ES-I3 (cell line): ENCODE measurements at regions not wholly inside any gene's neighbourhood (a gene's known extent, or its start where the extent isn't known, plus 50 kb on each side); places are given as distances from the start of the nearest gene placed in this dataset.
"Not testable (repeated sequence)": the region's sequence is repeated elsewhere in the genome, so short reads cannot be mapped to it uniquely, and the experiment has no call there.

ENCODE experiments used
- H3K36me3 ChIP-seq: 2 replicates; pipeline ENCODE4 v1.6.1; 2013; ENCODE audit warnings: mild to moderate bottlenecking, low read length, control low read depth, moderate library complexity; ENCODE audit not compliant: insufficient read depth
- H3K4me1 ChIP-seq: 2 replicates; pipeline ENCODE4 v1.6.1; 2013; ENCODE audit warnings: mild to moderate bottlenecking, control low read depth, low read length; ENCODE audit not compliant: insufficient read depth
- H3K9ac ChIP-seq: 2 replicates; pipeline ENCODE4 v1.6.1; 2013; ENCODE audit warnings: low read depth, mild to moderate bottlenecking, low read length, moderate library complexity
- H3K9me3 ChIP-seq: 2 replicates; pipeline ENCODE4 v1.6.1; 2013; ENCODE audit warnings: mild to moderate bottlenecking, low read length, moderate library complexity; ENCODE audit not compliant: control insufficient read depth, insufficient read depth

DNA sequence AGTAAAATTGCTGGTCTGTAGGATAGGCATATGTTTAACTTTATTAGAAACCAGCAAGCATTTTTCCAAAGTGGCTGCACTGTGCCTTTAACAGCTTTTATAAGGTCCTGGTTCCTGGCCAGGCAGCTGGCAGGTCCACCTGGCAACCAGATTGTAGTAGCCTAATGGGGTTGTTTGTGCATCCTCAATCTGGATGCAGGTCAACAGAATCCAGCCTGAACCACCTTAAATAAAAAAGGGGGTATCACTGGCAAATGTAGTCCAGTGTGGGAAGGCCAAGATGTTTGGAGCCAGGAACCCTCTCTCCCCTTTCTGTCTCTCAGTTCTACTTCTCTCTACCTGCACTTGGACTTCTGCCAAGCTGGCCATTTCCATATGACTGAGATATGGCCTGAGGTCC lies 200.3 kb downstream of the ZNF621 start:
- Histone ChIP-seq H3K9me3 (no peaks in the 10 kb centered on the region), H3K9ac (no peak overlapping the region), H3K4me1 (no peaks in the 10 kb centered on the region), H3K36me3 (no peaks in the 10 kb centered on the region)

DNA sequence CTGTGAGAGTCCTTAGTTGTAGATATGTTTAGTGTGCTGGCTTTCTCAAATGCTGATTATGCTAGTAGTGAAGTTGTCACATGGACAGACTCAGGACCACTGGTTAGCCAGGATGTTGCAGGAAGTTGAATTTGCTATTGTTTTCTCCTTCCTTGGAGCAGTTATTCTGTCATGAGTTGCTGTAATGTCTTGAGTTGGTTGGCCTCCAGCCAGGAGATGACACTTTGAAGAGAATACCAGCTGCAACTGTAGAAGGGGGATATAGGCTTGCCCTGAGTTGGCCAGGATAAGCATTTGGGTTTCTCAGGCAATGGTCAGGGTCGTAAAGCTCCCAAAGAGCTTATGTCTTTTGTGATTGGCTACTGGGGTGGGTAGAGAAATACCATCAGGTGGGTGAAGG lies 206.7 kb downstream of the ZNF621 start:
- H3K9me3 ChIP-seq = no peaks in the 10 kb centered on the region
- H3K36me3 ChIP-seq = no peaks in the 10 kb centered on the region
- no peak overlapping the region for H3K9ac ChIP-seq
- H3K4me1 ChIP-seq = no peaks in the 10 kb centered on the region

DNA sequence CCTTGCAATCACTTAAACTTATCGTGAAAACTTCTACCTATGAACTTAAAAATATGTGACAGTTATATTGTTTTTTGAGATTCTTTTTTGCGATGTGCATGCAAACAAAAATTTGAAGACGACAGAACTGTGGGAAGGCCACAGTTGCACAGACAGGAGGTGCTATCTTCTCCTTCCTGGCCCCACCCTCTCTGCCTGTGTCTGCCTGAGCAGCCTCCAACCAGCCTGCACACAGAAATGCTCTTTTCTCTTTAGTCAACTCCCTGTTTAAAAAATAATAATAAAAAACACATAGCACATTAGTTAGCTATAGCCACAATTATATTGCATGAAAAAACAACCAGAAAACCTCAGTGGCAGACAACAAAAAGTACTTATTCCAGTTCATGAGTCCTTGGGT lies 212.2 kb downstream of the ZNF621 start:
- no peaks in the 10 kb centered on the region for H3K9me3 ChIP-seq
- no peaks in the 10 kb centered on the region for H3K4me1 ChIP-seq
- no peak overlapping the region for H3K9ac ChIP-seq
- H3K36me3 ChIP-seq = no peaks in the 10 kb centered on the region

DNA sequence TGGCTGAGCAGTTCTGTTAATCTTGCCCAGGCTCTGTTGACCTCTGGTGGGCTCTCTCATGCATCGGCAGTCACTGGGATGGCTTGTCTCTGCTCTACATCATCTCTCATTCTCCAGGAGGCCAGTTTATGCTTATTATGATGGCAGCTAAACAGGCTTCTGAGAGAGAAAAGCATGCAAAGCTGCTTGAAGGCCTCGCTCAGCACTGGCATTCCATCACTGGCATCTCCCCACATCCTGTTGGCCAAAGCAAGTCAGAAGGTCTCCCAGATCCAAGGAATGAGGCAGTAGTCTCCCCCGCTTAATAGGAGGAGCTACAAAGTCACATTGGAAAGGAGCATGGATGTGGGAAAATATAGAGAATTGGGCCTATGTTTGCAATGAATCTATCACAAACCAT lies 212.6 kb downstream of the ZNF621 start:
- no peaks in the 10 kb centered on the region for H3K4me1 ChIP-seq
- H3K36me3 ChIP-seq = no peaks in the 10 kb centered on the region
- H3K9me3 ChIP-seq = no peaks in the 10 kb centered on the region
- H3K9ac ChIP-seq = no peak overlapping the region

DNA sequence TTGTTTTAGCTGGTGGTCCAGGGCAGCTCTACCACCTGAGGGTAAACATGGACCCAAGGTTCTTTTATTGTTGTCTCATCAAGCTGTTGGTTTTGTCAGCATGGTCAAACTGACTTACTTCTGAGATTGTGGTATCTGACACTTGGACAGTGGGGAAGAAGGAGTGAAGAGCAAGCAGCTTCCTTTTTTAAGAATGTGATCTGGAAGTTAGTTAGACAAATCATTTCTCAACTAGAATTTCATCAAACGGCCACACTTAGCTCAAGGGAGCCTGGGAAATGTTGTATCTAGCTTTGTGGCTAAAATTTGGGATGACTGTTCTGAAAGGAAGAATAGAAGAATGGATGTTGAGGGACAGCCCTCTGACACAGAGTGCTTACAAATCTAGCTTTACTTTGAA lies 215.2 kb downstream of the ZNF621 start:
- Histone ChIP-seq H3K4me1 (no peaks in the 10 kb centered on the region), H3K36me3 (no peaks in the 10 kb centered on the region), H3K9me3 (no peaks in the 10 kb centered on the region), H3K9ac (no peak overlapping the region)

DNA sequence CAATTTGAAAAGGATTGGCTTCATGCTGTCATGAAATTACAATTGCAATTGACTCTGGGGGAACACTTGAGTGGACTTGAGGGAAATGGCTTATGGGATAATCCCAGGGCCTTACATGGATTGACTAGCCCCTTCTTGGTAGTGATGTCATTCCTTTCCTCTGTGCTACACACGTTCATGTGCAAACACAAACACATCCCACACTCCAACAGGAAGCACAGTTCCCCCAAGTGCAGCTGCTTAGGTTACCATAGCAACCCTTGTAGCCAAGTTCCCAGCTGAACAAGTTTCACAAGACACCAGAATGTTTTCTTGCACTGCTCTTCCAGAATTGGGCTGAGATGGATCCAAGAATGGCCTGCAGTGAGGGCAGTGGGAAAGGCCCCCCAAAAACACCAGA lies 217.0 kb downstream of the ZNF621 start:
- H3K9me3 ChIP-seq = no peaks in the 10 kb centered on the region
- H3K9ac ChIP-seq = no peak overlapping the region
- no peaks in the 10 kb centered on the region for H3K36me3 ChIP-seq
- no peaks in the 10 kb centered on the region for H3K4me1 ChIP-seq

DNA sequence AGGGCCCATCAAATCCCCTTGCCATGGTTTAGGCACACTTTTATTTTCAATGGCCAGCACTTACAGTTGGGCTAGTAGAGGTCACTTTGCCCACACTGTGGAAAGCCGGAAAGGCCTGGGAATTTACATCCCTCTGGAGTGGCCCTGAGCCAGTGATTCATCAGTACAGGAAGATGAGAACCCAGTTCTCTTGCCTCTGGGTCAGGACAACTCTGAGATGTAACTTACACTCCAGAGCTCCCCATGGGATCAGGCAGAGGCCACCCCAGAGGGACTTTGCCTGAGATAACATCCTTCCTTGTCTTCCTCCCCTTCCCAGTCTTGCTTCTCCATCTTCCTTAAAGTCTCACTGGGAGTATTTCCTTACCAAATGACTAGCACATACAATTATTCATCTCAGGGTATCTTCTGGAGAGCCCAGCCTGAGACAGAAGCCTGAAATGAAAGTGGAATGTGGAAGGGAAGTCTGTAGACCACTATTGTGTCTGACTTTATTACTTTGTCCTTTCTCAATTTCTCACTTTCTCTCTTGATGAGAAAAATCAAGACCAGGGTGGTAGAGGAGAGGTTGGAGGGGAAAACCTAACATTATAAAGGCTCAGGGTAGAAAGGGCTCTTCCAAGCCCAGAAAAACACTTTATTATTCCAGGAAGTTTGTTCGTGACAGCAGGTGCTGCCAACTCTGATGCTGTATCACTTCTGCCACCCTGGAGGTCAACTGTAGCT lies 220.8 kb downstream of the ZNF621 start:
- Histone ChIP-seq H3K9ac (no peak overlapping the region), H3K36me3 (no peaks in the 10 kb centered on the region), H3K9me3 (no peaks in the 10 kb centered on the region), H3K4me1 (no peaks in the 10 kb centered on the region)

DNA sequence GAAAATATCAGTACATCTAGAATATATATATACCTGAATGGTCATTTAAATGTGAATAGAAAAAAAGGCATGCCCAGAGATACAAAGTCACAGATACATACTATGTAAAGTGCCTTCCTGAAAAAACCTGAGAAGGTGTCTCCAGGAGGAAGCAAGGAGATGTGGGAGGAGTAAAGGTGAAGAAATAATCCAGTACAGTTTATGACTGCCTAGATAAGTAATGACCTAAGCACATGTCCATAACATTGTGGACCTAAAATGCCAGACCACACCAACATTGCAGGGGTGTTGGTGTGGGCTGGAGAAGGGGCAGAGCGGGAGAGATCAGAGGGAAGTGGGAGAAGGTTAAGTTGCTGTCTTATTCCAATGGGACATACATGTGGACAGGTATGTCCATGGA lies 226.9 kb downstream of the ZNF621 start:
- no peaks in the 10 kb centered on the region for H3K36me3 ChIP-seq
- no peaks in the 10 kb centered on the region for H3K9me3 ChIP-seq
- H3K9ac ChIP-seq = no peak overlapping the region
- no peaks in the 10 kb centered on the region for H3K4me1 ChIP-seq

DNA sequence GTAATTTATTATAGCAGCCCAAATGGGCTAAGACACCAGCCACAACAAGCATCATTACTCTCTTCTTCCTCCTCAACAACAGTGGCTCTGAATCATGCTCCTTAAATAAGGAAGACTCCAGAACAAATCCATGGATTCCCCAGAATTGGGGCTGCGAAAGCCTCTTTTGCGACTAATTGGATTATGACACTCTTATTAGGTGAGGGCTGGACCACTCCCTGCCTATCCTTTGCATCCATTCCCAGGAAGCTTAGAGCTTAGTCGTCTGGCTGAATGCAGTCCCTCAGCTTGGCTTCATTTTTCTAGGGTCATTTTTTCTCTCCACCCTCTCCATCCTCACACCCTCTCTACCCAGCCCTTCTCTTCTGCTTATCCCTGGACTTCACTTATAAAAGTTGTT lies 227.7 kb downstream of the ZNF621 start:
- H3K9ac ChIP-seq = no peak overlapping the region
- no peaks in the 10 kb centered on the region for H3K36me3 ChIP-seq
- H3K4me1 ChIP-seq = no peaks in the 10 kb centered on the region
- H3K9me3 ChIP-seq = no peaks in the 10 kb centered on the region

DNA sequence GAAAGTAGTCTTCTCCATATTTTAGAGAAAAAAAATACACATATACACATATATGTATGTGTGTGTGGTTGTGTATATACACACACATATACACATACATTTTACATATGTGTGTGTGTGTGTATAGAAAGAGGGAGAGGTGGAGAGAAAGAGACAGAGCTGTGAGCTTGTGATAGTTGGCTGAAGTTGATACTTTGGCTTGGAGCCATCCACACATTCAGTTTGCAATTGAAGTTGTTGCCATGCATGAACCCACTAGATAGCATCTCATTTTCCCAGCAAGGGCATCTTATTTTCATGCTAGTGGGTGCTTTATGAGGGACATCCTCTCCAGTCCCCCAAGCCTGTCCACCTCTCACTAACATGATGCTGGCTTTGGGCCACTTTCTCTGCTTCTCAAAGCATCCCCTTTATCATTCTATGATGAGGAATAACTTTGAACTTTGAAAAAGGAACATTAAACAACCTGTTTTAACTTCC lies 228.6 kb downstream of the ZNF621 start:
- Histone ChIP-seq H3K9me3 (no peaks in the 10 kb centered on the region), H3K9ac (no peak overlapping the region), H3K4me1 (no peaks in the 10 kb centered on the region), H3K36me3 (no peaks in the 10 kb centered on the region)

DNA sequence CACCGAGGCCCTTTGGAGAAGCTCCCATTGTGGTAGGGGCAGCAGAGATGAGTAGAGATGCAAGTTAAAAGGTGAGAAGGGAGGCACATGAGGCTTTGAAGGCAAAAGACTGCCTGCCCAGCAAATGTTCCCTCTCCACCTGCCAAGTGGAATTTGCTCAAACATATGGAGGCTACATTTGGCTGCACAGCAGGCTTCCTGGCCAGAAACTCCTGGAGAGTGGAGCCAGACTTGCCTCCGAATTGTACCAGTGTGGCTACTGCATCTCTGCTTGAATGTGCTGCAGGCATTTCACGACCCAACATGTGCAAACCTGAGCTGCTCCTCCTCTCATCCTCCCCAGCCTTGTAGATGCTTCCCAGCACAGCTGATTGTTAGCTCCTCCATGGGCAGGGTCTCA lies 229.2 kb downstream of the ZNF621 start:
- Histone ChIP-seq H3K36me3 (no peaks in the 10 kb centered on the region), H3K9me3 (no peaks in the 10 kb centered on the region), H3K4me1 (no peaks in the 10 kb centered on the region), H3K9ac (no peak overlapping the region)

DNA sequence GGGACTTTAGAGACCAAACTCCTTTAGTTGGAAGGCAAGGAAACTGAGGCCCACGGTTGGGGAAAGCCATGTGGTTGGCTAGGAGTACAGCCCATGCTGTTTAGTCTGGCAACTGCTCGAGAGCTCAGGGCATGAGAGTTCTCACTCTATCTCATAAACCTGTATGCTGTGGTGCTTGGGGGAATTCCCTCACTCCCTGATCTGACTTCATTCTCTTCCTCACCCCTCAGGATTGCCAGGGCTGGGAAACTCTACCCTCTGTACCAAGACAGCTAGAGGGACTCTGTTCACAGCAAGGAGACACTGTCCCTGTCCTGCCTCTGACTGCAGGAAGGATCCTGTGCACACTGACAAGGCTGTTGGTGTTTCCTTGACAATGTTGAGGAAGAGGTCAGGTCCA lies 230.2 kb downstream of the ZNF621 start:
- Histone ChIP-seq H3K9me3 (no peaks in the 10 kb centered on the region), H3K4me1 (no peaks in the 10 kb centered on the region), H3K9ac (no peak overlapping the region), H3K36me3 (no peaks in the 10 kb centered on the region)

DNA sequence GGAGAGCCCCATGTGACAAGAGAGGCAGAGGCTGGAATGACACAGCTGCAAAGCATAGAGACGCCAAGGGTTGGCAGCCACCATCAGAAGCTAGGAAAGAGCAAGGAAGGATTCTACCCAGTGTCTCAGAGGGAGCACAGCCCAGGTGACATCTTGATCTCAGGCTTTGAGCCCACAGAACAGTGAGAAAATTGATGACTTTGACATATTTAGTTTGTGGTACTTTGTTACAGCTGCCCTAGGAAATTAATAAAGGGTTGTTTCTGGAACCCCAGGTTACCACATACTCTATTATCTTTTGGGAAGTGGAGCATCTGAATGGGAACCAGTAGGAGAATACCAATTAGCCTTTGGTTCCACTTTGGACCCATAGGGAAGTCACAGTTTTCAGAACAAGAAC lies 231.7 kb downstream of the ZNF621 start:
- Histone ChIP-seq H3K36me3 (no peaks in the 10 kb centered on the region), H3K4me1 (no peaks in the 10 kb centered on the region), H3K9ac (no peak overlapping the region), H3K9me3 (no peaks in the 10 kb centered on the region)

DNA sequence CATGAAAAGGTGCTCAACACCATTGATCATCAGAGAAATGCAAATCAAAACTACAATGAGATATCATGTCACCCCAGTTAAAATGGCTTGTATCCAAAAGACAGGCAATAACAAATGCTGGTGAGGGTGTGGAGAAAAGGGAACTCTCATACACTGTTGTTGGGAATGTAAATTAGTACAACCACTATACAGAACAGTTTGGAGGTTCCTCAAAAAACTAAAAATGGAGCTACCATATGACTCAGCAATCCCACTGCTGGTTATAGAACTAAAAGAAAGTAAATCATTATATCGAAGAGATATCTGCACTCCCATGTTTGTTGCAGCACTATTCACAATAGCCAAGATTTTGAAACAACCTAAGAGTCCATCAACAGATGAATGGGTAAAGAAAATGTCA lies 238.0 kb downstream of the ZNF621 start:
- H3K36me3 ChIP-seq, H3K9ac ChIP-seq, H3K4me1 ChIP-seq, H3K9me3 ChIP-seq: not testable (repeated sequence)

DNA sequence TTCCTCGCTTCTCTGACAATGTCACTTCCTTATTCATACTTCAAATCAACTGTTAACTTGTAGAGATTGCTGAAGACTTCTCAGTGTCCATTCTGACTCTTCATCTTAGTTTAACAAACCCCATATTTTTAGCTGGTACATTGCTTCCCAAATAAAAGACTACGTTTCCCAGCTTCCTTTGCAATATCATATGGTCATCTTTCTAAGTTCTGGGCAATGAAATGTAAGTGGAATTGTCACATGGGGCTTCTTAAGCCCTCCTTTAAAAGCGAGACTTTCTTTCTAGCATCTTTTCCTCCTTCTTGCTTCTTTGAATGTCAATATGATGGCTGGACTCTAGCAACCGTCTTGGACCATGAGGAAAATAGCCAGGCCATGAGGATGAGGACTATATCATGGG lies 239.0 kb downstream of the ZNF621 start:
- Histone ChIP-seq H3K36me3 (no peaks in the 10 kb centered on the region), H3K9me3 (no peaks in the 10 kb centered on the region; the same call in 1 of the 2 replicates), H3K4me1 (no peaks in the 10 kb centered on the region), H3K9ac (no peak overlapping the region)

DNA sequence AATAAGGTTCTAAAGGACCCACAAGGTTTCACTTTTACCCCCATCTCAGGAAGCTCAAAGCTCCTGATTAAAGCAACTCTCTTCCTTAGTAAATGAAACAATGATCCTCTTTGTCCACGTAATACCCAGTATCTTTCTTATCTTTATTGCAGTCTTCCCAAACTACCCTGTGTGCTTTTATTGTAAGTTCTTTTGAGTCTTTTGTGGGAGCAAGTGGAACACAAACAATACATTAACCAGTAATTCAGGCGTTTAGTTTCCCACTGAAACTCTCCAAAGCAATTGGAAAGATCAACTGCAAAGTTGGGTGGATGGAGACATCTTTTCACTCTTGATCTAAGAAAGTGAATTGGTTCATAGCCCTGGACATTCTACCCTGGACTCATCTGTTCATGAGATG lies 240.0 kb downstream of the ZNF621 start:
- Histone ChIP-seq H3K9ac (no peak overlapping the region), H3K36me3 (no peaks in the 10 kb centered on the region), H3K4me1 (no peaks in the 10 kb centered on the region), H3K9me3 (no peaks in the 10 kb centered on the region; the same call in 1 of the 2 replicates)
